ENCODE measurements at regions not wholly inside any gene's neighbourhood (a gene's known extent, or its start where the extent isn't known, plus 50 kb on each side); places are given as distances from the start of the nearest gene placed in this dataset.

DNA sequence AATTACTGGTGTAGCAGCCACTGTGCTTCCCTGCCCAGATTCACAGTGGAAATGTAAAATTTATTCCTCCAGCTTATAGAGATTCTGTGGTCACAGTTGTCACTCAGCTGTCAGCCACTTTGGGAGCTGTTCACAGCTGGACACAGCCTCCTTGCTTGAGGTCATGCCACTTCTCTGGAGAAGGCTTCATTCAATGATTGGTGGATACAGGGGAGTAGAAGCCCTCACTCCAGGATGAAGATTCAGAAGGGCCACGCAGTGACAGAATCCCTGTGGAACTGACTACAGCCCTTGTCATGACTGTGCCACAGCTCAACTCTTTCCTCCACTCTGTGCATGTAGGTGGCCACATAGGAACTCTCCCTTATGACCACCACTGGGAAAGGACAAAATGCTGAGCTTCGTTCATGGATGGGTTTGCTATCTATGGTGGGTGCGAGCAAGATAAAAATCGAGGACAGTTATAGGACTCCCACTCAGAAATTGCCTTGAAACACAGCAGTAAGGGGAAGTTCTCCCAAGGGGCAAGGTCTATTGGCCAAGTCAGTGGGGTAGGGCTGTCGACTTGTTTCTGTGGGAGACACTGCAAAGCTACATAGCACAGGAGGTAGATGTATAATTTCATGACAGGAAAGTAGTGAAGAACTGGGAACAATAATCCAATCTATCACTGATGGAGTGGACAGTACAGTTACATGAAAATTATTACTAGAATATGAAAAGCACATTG lies 98.7 kb downstream of the CCNA1 start:
- Mint-ChIP-seq H3K36me3 (ENCODE audit: low read depth) (no peaks in the 10 kb centered on the region), H3K4me3 (no peak overlapping the region), H3K9me3 (no peaks in the 10 kb centered on the region), H3K4me1 (ENCODE audit: low read depth) (no peaks in the 10 kb centered on the region), H3K27me3 (ENCODE audit: low read depth) (peaks cover 9% of the 10 kb centered on the region), H3K27ac (no peak overlapping the region)
- CTCF ChIA-PET, result no interaction called here
- intact Hi-C loops (cut with micrococcal nuclease), result no loop called here
- no peak for DNase-seq

DNA sequence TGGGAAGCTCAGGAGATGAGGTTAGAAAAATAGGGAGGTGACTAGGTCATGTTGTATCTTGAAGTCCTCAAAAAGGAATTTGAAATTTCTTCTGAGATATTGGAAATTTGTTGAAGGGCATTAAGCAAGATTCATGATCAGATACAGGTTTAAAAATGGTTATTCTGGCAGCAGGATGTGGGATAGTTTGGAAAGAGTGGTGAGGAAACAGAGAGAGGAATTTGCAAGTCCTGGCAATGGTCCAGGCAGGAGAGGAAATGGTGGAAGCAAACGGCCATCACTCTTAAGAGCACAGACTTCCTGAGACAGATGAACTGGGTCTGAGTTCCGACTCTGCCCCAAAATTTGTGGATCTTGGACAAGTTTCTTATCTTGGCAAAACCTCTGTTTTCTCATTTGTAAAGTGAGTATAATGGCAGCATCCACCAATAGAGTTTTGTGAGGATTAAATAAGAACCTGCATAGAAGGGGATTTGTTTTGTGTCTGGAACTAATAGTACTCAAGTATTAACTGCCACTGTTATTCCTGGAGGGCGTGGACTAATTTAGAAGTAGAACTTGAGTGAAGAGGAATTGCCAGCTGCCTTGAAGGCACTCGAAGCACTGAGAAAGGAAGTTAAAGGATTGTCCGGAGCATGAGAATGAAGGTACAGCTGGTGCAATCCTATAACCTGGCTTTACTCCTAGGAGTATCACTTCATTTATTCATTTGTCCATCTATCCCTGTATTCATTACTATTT lies 99.6 kb downstream of the CCNA1 start:
- H3K27me3 Mint-ChIP-seq (ENCODE audit: low read depth), result peaks cover 9% of the 10 kb centered on the region
- CTCF ChIA-PET, result no interaction called here
- H3K4me1 Mint-ChIP-seq (ENCODE audit: low read depth), result no peaks in the 10 kb centered on the region
- intact Hi-C loops (cut with micrococcal nuclease), result no loop called here
- H3K27ac Mint-ChIP-seq, result no peak overlapping the region
- no peaks in the 10 kb centered on the region for H3K9me3 Mint-ChIP-seq
- H3K4me3 Mint-ChIP-seq, result no peak overlapping the region
- no peak for DNase-seq
- H3K36me3 Mint-ChIP-seq (ENCODE audit: low read depth), result no peaks in the 10 kb centered on the region

DNA sequence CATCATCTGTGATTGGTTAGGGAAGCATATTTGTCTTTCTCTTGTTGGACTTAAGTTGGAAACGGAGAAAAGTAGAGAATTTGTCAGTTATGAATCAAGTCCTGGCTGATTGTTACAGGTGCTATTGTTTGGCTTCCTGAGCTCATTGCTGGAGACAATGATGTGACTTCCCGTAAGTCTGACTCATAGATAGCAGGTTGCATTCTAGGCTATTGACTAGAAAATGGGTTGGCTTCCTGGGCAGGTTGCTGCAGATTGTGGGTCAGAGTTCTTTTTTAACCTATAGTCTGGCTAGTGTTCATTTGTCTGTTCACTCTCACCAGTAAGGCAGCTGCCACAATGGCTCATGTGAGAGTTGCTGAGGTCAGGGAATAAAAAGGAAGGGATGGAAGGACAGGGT lies 101.5 kb downstream of the CCNA1 start:
- H3K4me1 Mint-ChIP-seq (ENCODE audit: low read depth), result no peaks in the 10 kb centered on the region
- CTCF ChIA-PET, result no interaction called here
- H3K36me3 Mint-ChIP-seq (ENCODE audit: low read depth), result no peaks in the 10 kb centered on the region
- H3K9me3 Mint-ChIP-seq, result peaks cover 11% of the 10 kb centered on the region
- H3K27me3 Mint-ChIP-seq (ENCODE audit: low read depth), result peaks cover 10% of the 10 kb centered on the region
- intact Hi-C loops (cut with micrococcal nuclease), result no loop called here
- no peak overlapping the region for H3K4me3 Mint-ChIP-seq
- DNase-seq, result no peak
- H3K27ac Mint-ChIP-seq, result no peak overlapping the region

DNA sequence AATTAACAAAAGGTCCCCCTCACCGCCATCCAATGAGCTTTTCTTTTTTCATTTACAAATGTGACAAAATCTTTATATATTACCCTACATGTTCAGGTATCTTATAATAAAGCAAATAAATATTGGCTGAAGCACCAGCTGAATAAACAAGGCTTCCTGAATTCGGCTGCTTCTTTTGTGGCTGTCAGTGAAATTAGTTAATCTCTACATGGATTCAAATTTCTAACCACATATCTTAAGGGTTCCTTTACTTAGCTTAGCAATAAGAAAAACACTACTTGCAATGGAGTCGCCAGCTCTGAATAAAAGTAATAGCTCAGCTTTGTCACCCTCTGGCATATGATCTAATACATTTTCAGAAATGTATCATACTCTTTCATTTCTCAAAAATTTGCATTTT lies 104.3 kb downstream of the CCNA1 start:
- DNase-seq, result no peak
- intact Hi-C loops (cut with micrococcal nuclease), result no loop called here
- Mint-ChIP-seq H3K4me1 (ENCODE audit: low read depth) (no peaks in the 10 kb centered on the region), H3K9me3 (peaks cover 19% of the 10 kb centered on the region), H3K27me3 (ENCODE audit: low read depth) (peaks cover 9% of the 10 kb centered on the region), H3K27ac (no peak overlapping the region), H3K4me3 (no peak overlapping the region), H3K36me3 (ENCODE audit: low read depth) (peaks cover 1% of the 10 kb centered on the region)
- CTCF ChIA-PET, result no interaction called here

DNA sequence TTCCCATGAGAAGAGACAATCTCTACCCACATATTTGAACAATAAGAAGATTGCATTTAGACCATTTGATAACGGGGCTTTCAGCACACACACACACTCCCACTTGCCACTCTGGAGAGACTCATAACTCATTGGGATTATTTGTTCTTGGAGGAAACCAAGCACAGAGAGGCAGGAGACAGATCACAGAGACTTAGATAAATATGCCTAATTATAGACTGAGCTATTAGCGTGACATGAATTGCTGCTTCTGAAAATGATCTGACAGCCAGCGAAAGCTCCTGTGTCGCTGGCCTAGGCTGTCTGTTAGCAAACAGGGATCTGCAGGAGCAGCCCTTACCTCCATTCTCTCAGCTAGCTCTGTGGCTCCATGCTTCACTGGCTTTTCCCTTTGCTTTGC lies 111.4 kb downstream of the CCNA1 start:
- CTCF ChIA-PET, result interaction anchor here (0.6 kb wide), 1 partner anchor 71 kb away, joined by 3 read pairs; no protein-coding TSS in a partner anchor
- Mint-ChIP-seq H3K4me1 (ENCODE audit: low read depth) (no peaks in the 10 kb centered on the region), H3K27ac (no peak overlapping the region), H3K36me3 (ENCODE audit: low read depth) (peaks cover 1% of the 10 kb centered on the region), H3K4me3 (no peak overlapping the region), H3K27me3 (ENCODE audit: low read depth) (peaks cover 4% of the 10 kb centered on the region), H3K9me3 (peaks cover 10% of the 10 kb centered on the region)
- no peak for DNase-seq
- intact Hi-C loops (cut with micrococcal nuclease), result no loop called here

DNA sequence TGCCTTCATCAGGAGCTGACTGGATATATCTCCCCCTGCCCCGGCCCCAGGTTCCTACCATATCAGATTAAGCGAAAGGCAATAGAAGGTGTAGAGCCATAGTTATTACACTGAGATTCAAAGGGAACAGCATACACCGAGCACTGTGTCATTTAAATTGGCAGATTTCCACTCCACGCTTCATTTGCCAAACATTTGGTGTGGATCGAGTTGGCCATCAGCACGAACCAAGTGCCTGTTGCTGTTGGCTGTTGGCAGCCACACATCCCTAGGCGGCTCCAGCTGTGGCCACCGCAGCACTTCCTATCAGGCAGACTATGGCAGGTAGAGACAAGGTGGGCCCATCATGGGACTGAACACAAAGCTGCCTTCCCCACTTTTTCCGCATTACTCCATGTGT lies 115.8 kb downstream of the CCNA1 start:
- Mint-ChIP-seq H3K27me3 (ENCODE audit: low read depth) (peaks cover 6% of the 10 kb centered on the region), H3K36me3 (ENCODE audit: low read depth) (no peaks in the 10 kb centered on the region), H3K4me1 (ENCODE audit: low read depth) (no peaks in the 10 kb centered on the region), H3K4me3 (no peak overlapping the region), H3K27ac (no peak overlapping the region), H3K9me3 (no peaks in the 10 kb centered on the region)
- CTCF ChIA-PET, result no interaction called here
- DNase-seq, result no peak
- intact Hi-C loops (cut with micrococcal nuclease), result no loop called here

DNA sequence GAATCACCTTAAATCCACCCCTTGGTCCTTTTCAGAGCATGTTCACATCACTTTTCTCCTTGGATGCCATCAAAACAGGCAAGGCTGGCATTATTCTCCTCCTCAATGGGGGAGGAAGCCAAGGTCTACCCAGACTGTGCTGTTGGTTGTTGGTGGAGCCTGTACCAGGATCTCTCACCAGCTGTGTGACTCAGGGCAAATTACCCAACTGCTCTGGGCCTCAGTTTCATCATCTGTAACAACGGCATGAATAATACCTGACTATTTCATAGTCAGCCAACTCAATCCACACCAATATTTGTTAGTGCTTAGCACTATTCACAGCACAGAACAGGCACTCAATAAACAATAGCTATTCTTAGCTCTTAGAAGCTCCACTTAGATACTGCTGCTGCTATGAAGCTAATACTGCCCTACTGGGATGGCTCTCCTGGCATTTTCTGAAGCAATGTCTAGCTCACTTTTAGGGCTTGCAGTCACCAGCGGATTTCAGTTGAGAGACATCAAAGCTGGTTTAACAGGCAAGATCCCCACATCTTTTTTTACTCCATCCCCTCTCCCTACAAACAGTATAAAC lies 116.9 kb downstream of the CCNA1 start:
- no peaks in the 10 kb centered on the region for H3K9me3 Mint-ChIP-seq
- CTCF ChIA-PET, result interaction anchor here (0.5 kb wide), 1 partner anchor 139 kb away, joined by 3 read pairs; no protein-coding TSS in a partner anchor
- no peak overlapping the region for H3K4me3 Mint-ChIP-seq
- H3K27me3 Mint-ChIP-seq (ENCODE audit: low read depth), result peaks cover 6% of the 10 kb centered on the region
- H3K27ac Mint-ChIP-seq, result no peak overlapping the region
- DNase-seq, result no peak
- intact Hi-C loops (cut with micrococcal nuclease), result no loop called here
- H3K36me3 Mint-ChIP-seq (ENCODE audit: low read depth), result no peaks in the 10 kb centered on the region
- H3K4me1 Mint-ChIP-seq (ENCODE audit: low read depth), result no peaks in the 10 kb centered on the region

DNA sequence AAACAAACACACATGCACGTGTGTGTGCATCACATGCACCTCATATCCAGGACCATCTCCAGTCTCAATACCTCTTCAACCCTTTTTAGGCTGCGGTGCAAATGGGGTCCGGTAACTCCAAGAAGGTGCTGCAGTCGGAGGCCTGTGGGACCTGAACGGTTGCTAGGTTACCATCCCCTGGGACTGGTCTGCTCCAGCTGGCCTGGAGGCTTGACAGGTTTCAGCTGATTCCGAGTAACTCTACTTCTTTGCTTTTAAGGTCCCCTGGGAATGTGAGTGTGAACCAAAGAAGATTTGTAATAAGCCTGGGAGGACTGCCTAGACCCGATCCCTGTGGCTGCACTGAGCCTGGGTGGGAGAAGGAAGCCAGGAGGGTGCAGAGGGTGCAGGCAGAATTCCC lies 117.5 kb downstream of the CCNA1 start:
- no peaks in the 10 kb centered on the region for H3K4me1 Mint-ChIP-seq (ENCODE audit: low read depth)
- H3K4me3 Mint-ChIP-seq, result no peak overlapping the region
- H3K36me3 Mint-ChIP-seq (ENCODE audit: low read depth), result no peaks in the 10 kb centered on the region
- H3K27me3 Mint-ChIP-seq (ENCODE audit: low read depth), result peaks cover 6% of the 10 kb centered on the region
- H3K27ac Mint-ChIP-seq, result no peak overlapping the region
- H3K9me3 Mint-ChIP-seq, result no peaks in the 10 kb centered on the region
- CTCF ChIA-PET, result interaction anchor here (0.5 kb wide), 1 partner anchor 138 kb away, joined by 3 read pairs; no protein-coding TSS in a partner anchor
- no peak for DNase-seq
- intact Hi-C loops (cut with micrococcal nuclease), result no loop called here

DNA sequence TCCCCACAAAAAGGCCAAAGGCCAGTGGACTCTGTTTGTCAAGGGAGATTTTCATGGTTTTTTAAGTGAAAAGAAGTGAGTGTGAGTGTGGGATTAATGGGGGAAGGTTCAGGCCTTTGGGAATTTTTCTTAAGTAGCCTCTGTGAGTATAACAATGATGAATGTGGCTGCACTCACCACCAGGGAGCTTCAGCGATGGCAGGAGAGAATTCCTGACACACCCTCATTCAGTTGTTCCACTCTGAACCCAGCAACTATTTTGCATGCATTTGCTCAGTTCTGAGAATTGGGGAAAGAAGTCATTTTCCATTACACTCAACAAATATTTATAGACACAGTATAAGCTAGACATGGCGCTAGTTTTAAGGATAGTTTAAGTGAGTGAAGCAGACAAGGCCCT lies 117.9 kb downstream of the CCNA1 start:
- Mint-ChIP-seq H3K9me3 (no peaks in the 10 kb centered on the region), H3K4me3 (no peak overlapping the region), H3K27ac (no peak overlapping the region), H3K36me3 (ENCODE audit: low read depth) (no peaks in the 10 kb centered on the region), H3K27me3 (ENCODE audit: low read depth) (peaks cover 6% of the 10 kb centered on the region), H3K4me1 (ENCODE audit: low read depth) (no peaks in the 10 kb centered on the region)
- CTCF ChIA-PET, result no interaction called here
- DNase-seq, result no peak
- intact Hi-C loops (cut with micrococcal nuclease), result no loop called here

DNA sequence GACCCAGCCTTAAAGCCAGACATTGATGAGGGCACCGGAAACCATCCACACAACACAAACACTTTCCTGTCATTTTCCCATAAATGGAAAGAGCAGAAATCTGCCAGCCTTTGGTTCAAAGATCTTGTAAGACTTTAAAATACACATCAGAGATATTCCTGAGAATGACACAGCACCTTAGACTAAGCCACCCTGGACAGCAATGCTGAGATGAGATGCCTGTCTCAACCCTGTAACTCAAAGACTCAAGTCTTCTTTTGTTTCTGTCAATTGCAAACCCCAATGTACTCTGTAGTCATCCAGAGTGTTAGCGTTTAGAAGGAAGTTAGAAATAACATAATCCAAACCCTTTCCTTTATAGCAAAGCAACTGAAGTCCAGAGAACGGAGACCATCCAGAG lies 119.2 kb downstream of the CCNA1 start:
- H3K27ac Mint-ChIP-seq, result no peak overlapping the region
- H3K27me3 Mint-ChIP-seq (ENCODE audit: low read depth), result peaks cover 2% of the 10 kb centered on the region
- intact Hi-C loops (cut with micrococcal nuclease), result no loop called here
- no peaks in the 10 kb centered on the region for H3K4me1 Mint-ChIP-seq (ENCODE audit: low read depth)
- no peak for DNase-seq
- CTCF ChIA-PET, result no interaction called here
- H3K36me3 Mint-ChIP-seq (ENCODE audit: low read depth), result no peaks in the 10 kb centered on the region
- no peak overlapping the region for H3K4me3 Mint-ChIP-seq
- H3K9me3 Mint-ChIP-seq, result no peaks in the 10 kb centered on the region

DNA sequence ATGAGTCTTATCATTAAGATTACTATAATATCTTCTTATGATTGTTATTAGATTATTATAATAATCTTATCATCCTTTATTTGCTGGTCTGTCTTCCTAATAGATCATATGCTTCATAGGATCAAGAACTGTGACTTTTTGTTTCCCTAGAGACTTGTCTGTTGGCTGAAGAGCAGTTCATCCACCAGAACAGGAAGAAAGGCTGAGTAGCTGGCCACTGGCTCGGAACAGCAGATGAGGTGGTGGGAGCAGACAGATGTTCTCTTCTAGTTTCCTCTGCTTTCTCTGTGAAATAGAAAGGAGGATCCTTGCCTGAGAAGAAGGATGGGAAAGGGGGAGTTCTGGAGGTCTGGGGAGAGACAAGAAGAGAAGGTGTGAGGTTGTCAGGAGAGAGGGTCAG lies 120.0 kb downstream of the CCNA1 start:
- CTCF ChIA-PET, result no interaction called here
- intact Hi-C loops (cut with micrococcal nuclease), result no loop called here
- no peak overlapping the region for H3K4me3 Mint-ChIP-seq

DNA sequence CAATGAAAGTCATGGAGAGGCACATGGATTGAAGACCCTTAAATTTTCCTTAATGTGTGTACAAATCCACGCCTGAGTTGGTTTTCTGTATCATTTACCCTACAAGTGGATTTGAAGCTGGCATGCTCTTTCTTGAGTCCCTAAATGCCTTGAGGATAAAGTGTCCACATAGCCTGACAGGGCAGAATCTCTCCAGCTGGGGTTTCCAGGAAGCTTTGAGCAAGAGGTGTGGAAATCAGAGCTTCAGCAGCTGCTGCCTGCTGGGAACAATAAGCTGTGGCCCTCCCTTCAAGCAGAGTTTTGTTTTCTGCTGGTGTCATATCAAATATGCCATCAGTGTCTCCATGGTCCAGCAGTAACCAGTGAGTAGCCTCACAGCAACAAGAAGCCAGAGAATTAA lies 120.3 kb upstream of the SERTM1 start:
- Mint-ChIP-seq H3K4me3 (no peak overlapping the region), H3K36me3 (ENCODE audit: low read depth) (no peaks in the 10 kb centered on the region), H3K9me3 (no peaks in the 10 kb centered on the region), H3K27me3 (ENCODE audit: low read depth) (peaks cover 2% of the 10 kb centered on the region), H3K4me1 (ENCODE audit: low read depth) (no peaks in the 10 kb centered on the region), H3K27ac (no peak overlapping the region)
- CTCF ChIA-PET, result no interaction called here
- no peak for DNase-seq
- intact Hi-C loops (cut with micrococcal nuclease), result no loop called here

More for the DNA sequence above, 120.0 kb downstream of the CCNA1 start:
- DNase-seq, result no peak
- Mint-ChIP-seq H3K36me3 (ENCODE audit: low read depth) (no peaks in the 10 kb centered on the region), H3K9me3 (no peaks in the 10 kb centered on the region), H3K27me3 (ENCODE audit: low read depth) (peaks cover 2% of the 10 kb centered on the region), H3K27ac (no peak overlapping the region), H3K4me1 (ENCODE audit: low read depth) (no peaks in the 10 kb centered on the region)

Measured in activated naive CD4-positive, alpha-beta T cell treated with anti-CD3 and anti-CD28 coated beads for 36 hours (primary cell).